Fibroblast of mammary gland (primary cell): ENCODE measurements at regions not wholly inside any gene's neighbourhood (a gene's known extent, or its start where the extent isn't known, plus 50 kb on each side); places are given as distances from the start of the nearest gene placed in this dataset.
"Not testable (repeated sequence)": the region's sequence is repeated elsewhere in the genome, so short reads cannot be mapped to it uniquely, and the experiment has no call there.

ENCODE experiments used
- DNase-seq: peaks from one replicate; pipeline ENCODE4 v3.0.0-alpha.2; 2010; ENCODE audit warnings: low read depth
- H3K4me3 ChIP-seq: 2 replicates; pipeline ENCODE4 v1.5.1; 2011; ENCODE audit warnings: low read depth, mild to moderate bottlenecking, low read length, moderate library complexity; ENCODE audit not compliant: control insufficient read depth
- CTCF ChIP-seq: conservative IDR thresholded peaks from 2 replicates; pipeline ENCODE4 v1.5.1; 2011; ENCODE audit warnings: low read depth, low read length, inconsistent platforms; ENCODE audit not compliant: control insufficient read depth, insufficient read depth

DNA sequence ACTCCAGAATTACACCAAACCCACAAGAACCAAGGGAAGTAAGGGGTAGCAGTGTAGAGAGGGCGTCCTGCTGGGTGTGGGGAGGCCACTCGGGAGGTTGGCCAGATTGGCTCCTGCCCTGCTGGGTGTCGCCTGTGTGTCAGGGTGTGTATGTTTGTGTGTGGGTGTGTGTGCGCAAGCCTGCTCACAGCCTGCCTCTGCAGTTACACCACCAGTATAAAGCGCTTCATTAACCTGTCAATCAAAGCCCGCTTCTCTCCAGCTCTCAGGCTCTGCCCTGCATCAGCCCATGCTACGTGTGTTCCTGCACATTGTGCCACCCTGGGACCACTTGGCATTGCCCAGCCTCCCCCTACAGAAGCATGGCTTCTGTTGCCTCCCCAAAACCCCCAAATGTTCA, 83.3 kb upstream of the PAX2 start:
- no peak for DNase-seq
- no peak for TF ChIP-seq CTCF
- no peak overlapping the region for H3K4me3 ChIP-seq

- no peak overlapping the region for H3K4me3 ChIP-seq
- TF ChIP-seq CTCF, result no peak
- DNase-seq, result no peak
Observed at GRCh38 chr10:100664316-100665149, 80.8 kb upstream of the PAX2 start.

GRCh38 chr10:100666634-100667033, 78.7 kb upstream of the PAX2 start:
- DNase-seq, H3K4me3 ChIP-seq: not testable (repeated sequence)

GRCh38 chr10:100669616-100670015, 75.8 kb upstream of the PAX2 start:
- DNase-seq, result no peak
- no peak for TF ChIP-seq CTCF
- H3K4me3 ChIP-seq, result no peak overlapping the region

DNA sequence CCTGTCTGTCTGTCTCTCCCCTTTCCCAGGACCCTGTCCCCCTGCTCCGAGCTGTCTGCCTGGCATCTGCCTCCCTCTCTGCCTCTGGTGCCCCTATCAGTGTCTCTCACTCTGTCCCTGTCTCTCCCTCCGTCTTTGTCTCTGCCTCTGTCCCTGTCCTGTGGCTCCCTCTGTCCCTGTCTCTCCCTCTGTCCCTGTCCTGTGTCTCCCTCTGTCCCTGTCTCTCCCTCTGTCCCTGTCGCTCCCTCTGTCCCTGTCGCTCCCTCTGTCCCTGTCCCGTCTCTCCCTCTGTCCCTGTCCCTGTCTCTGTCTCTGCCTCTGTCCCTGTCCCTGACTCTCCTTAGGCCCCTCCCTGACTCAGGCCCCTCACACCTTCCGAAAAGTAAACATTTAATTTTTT, 75.0 kb upstream of the PAX2 start:
- H3K4me3 ChIP-seq, result no peak overlapping the region
- no peak for DNase-seq
- TF ChIP-seq CTCF, result no peak

DNA sequence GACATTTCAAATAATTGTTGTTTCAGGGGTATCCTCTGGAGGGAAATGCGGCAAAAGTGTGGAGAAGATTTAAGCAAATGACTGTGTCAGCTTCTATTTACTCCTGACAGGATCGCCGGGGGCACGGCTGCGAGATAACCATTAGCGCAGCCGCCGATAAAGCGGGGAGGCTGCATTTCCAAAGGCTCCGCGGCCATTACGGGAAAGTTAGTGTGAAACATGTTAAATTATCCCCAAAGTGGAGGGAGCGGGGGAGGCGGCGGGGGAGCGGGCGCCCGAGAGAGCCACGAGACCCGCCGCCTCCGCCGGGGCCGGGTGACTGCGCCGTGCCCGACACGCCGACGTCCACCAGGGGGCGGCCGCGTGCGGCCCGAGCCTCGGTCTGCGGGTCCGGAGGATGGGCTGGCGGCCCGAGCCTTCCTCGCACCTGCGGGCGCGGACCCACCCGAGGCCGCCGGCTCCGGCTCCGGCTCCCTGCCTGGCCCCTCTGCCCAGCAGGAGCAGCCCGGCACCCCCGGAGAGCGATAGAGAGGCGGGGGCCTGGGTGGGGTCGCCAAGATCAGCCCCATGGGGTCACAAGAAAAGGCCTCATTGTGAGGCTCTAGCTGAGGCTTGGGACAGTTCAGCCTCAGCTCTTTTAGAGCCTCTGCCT, 74.4 kb upstream of the PAX2 start:
- TF ChIP-seq CTCF, result peak; percentile 20
- DNase-seq, result no peak
- H3K4me3 ChIP-seq, result no peak overlapping the region

- DNase-seq, result no peak
- no peak overlapping the region for H3K4me3 ChIP-seq
- TF ChIP-seq CTCF, result no peak
Observed at GRCh38 chr10:100672199-100672598, 73.2 kb upstream of the PAX2 start.
